ENCODE measurements at regions not wholly inside any gene's neighbourhood (a gene's known extent, or its start where the extent isn't known, plus 50 kb on each side); places are given as distances from the start of the nearest gene placed in this dataset.

GRCh38 chr6:159529934-159530333 is 163.1 kb downstream of the SOD2 start:
- no peak for TF ChIP-seq EZH2 (IDR thresholded peaks at IDR 0.05; ENCODE audit: borderline replicate concordance, insufficient read depth, low read depth, low read length, poor library complexity, severe bottlenecking)
- TF ChIP-seq, protein P1, sequence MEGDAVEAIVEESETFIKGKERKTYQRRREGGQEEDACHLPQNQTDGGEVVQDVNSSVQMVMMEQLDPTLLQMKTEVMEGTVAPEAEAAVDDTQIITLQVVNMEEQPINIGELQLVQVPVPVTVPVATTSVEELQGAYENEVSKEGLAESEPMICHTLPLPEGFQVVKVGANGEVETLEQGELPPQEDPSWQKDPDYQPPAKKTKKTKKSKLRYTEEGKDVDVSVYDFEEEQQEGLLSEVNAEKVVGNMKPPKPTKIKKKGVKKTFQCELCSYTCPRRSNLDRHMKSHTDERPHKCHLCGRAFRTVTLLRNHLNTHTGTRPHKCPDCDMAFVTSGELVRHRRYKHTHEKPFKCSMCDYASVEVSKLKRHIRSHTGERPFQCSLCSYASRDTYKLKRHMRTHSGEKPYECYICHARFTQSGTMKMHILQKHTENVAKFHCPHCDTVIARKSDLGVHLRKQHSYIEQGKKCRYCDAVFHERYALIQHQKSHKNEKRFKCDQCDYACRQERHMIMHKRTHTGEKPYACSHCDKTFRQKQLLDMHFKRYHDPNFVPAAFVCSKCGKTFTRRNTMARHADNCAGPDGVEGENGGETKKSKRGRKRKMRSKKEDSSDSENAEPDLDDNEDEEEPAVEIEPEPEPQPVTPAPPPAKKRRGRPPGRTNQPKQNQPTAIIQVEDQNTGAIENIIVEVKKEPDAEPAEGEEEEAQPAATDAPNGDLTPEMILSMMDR (IDR thresholded peaks at IDR 0.05), result no peak

Measured in B cell (primary cell).